Activated CD4-positive, CD25-positive, alpha-beta regulatory T cell treated with anti-CD3 and anti-CD28 coated beads, Interleukin-2, amount 50 U/mL, for 72 hours (primary cell): ENCODE measurements at regions not wholly inside any gene's neighbourhood (a gene's known extent, or its start where the extent isn't known, plus 50 kb on each side); places are given as distances from the start of the nearest gene placed in this dataset.

Experiments
- DNase-seq: peaks from one replicate; pipeline ENCODE4 v3.0.0; 2021

DNA sequence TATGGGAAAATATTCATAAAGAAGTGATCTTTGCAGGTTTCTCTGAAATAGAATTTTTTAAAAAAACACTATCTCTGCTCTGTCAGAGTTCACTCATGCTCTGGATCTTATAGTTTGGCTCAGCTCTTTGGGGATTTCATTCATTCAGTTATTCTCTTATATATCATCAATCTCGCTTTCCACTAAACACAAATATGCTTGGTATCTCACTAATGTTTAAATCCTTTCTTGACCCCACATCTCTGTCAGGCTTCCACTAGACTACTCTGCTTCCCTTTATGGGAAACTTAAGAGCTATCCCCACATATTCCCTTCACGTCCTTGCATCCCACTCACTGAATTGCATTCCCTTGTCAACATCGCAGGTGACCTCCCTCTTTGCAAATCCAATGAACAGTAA, 396.1 kb downstream of the ENC1 start:
- DNase-seq, result no peak

GRCh38 chr5:74243634-74244033, 396.9 kb downstream of the ENC1 start:
- no peak for DNase-seq

DNA sequence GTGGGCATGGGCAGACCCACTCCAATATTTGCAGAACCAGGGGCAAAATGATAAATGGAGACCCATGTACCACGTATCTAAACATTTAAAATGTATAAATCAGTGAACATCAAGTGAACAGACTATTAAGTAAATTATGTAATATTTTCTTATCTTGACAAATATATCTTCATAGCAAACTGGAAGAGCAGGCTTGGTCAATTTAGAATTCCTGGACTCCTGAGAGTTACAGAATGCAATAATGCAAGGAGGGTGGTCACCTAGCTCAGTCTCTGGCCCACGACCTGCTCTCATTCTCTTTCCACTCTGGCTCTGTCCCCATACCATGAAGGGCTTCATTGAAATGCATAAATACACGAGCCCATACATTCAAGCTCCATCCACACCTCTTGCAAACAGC, 398.0 kb downstream of the ENC1 start:
- DNase-seq, result no peak

DNA sequence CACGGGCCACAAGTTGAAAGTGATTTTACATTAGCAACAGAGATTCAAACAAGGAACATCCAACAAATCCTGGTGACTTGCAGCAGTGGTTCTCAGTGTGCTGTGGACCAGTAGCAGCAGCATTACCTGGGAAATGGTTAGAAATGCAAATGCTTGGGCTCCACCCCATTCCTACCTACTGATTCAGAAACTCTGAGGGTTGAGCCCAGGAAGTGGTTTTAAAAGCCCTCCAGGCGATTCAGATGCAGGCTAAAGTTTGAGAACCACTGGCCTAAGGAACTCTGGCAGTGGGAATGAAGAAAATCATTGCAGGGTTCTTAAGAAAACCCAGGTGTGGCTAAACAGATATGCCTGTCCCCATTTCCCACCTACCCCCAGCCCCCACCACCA, 398.8 kb downstream of the ENC1 start:
- DNase-seq, result no peak

DNA sequence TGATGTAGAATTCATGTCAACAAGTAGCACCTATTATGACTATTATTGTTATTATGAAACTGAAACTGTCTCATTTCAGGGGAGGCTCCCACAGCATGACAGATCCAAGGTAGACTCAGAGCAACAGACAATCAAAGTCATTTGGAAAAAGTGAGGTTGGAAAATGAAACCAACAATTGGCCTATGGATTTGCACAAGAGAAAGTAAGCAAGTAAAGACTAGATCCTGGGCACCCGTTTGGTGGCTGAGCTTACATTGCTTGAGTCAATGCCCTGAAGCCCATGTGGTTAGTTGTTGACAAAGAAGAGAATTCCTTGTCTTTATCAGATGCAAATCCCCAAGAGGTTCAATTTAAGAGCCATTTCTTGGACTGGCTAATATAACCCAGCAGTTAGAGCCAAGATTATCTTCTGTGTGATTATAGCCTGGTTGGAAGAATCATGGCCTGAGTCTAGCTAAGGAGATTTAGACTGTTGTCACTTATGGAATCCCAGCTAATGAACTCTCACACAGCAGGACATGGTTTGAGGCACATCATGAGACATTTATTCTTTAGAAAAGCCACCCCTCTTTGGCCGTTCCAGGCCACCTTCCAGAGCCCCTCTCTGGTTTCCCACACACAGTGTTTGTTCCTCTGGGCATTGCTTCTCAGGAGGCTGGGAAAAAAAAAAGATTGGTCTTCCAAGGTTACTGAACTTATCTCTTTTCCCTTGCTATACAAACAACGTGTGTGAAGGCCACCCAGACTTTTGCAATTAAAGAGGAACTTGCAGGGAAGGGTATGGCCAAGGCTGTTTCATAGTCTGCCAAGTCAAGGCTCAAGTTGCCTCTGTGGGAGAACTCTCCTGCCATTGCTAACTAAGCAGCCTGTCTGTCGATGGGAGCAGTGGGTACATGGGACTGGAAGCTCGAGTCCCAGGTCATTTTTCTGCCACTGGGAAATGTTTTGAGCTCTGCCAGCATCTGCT, 399.5 kb downstream of the ENC1 start:
- DNase-seq, result no peak

- no peak for DNase-seq
These were observed 401.3 kb downstream of the ENC1 start for GRCh38 chr5:74239261-74239660.

- no peak for DNase-seq
These were observed 402.9 kb downstream of the ENC1 start for GRCh38 chr5:74237571-74238145.

DNA sequence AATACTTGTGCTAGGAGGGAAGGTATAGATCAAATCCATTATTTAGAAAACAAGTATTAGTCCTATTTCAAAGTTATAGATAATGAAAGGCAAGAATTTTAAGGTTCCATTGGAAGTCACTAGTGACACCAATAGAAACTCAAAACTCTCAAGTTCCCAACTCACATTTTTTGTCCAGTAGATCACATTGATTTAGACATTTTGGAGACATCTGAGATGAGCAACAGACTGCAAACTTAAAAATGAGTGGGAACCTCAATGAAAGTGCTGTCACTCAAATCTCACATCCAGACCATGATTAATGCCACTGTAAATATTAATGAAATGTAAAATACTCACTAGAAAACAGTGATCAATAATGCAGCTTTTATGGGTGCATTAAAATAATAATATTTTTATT, 405.0 kb downstream of the ENC1 start:
- no peak for DNase-seq

GRCh38 chr5:74233571-74233970, 407.0 kb downstream of the ENC1 start:
- DNase-seq, result no peak

GRCh38 chr5:74233091-74233490, 407.4 kb downstream of the ENC1 start:
- DNase-seq, result no peak

DNA sequence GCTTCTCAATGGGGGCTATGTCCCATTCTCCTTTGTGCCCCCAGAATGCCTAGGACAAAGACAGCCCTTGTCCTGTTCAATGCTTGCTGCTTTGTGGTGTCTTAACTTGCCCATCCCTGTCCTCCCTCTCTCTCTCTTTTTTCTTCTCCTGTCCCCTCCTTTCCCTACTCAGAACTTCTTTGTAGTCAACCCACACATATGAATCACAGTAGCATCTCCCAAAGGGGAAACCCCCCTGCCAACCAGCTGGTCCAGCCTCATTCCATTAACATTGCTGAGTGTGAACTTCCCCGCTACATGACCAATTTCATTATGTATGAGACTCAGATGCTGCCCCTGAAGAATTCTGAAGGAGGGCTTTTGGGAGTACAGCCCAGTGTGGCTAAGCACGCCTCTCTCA, 408.3 kb downstream of the ENC1 start:
- DNase-seq, result no peak

DNA sequence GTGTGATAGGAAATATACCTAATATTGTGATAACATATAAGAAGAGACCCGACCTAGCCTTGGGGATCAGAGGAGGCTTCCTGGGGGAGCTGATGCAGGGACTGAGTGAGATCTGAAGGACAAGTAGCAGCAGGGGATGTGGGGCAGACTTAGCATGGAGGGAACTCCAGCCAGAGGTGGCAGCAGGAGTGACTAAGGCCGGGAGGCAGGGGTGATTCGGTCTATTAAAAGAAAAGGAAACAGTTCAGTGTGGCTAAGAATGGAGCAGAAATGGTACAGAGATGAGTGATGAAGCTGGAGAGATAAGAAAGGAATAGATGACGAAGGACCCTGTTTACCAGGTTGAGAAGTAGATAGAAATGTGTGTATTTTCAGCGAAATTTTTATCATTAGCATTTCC, 408.8 kb downstream of the ENC1 start:
- no peak for DNase-seq

DNA sequence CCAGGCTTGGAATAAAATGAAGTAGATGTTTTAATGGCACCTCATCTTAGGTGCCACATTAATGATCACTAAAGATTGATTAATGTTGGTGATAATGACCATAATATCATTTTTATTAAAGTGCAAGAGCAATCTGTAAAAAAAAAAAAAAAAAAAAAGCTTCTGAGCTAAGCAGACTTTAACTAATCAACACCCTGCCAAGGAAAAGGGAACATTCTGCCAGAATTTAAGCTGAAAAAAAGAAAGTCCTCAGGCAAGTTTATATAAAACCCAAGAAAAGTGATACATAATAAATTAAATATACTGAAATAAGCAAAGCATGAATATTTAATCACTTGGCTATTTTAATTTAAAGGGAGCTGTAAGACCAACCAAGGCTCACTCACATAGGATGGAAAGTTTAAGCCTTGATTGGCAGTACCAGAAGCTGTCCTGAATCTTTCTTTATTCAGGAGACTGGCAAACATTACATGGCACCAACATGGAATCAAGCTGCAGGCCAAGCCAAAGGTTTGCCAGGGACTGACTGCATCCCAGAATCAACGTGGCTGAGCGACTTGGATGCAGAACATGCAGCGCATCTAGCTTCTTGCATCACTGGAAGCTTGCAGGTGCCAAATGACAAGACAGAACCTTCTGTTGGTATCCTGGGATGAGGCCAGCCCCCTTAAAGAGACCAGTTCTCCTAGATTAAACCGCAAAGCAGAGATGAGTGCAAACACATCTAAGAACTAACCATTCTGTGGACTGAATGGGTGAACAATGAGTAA, 413.6 kb downstream of the ENC1 start:
- no peak for DNase-seq

DNA sequence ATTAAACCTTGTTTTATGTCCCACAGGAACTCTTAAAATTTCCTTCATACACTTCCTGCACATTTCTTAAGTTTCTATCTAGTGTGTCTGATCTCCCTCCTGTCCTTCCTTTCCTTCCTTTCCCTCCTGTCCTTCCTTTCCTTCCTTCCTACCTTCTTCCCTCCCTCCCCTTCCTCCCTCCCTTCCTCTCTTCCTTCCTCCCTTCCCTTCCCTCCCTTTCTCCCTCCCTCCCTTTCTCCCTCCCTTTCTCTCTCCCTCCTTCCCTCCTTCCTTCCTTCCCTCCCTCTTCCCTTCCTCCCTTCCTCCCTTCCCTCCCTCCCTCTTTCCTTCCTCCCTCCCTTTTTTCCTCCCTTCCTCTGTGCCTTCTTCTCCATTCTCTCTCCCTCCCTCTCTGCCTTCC, 414.9 kb downstream of the ENC1 start:
- DNase-seq, result no peak

GRCh38 chr5:74224331-74224730, 416.2 kb downstream of the ENC1 start:
- no peak for DNase-seq

- DNase-seq, result no peak
These were observed 417.7 kb downstream of the ENC1 start for GRCh38 chr5:74222806-74223205.

- DNase-seq, result no peak
These were observed 419.1 kb downstream of the ENC1 start for GRCh38 chr5:74221413-74221812.

GRCh38 chr5:74216012-74216411, 424.5 kb downstream of the ENC1 start:
- DNase-seq, result no peak

DNA sequence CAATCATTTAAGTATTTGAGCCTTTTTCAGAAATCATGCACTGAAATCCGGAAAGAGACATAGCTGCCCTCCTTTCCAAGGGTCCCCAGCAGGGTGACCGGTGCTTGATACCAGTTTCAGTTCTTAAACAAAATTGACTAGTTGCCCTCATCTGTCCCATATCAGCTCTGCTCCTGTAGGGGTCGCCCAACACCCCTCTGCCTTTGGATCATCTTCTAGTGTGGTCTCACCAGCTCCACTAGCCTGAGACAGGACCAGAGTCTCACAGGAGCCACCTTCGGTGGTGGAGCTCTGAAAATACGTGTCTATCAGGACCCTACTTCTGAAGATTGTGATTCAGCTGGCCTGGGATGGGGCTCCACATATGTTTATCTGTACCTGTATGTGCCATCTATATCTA, 428.2 kb downstream of the ENC1 start:
- DNase-seq, result no peak

DNA sequence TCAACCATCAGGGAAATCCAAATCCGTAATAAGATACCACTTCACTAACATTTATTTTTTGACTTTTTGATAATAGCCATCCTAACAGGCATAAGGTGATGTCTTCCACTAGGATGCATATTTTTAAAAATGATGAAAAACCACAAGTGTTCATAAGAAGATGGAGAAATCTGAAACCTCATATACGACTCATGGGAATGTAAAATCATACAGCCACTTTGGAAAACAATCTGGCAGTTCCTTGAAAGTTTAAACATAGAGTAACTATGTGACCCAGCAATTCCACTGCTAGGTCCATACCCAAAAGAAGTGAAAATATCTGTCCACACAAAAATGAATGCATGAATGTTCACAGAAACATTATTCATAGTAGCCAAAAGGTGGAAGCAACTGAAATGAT, 431.0 kb downstream of the ENC1 start:
- no peak for DNase-seq

DNA sequence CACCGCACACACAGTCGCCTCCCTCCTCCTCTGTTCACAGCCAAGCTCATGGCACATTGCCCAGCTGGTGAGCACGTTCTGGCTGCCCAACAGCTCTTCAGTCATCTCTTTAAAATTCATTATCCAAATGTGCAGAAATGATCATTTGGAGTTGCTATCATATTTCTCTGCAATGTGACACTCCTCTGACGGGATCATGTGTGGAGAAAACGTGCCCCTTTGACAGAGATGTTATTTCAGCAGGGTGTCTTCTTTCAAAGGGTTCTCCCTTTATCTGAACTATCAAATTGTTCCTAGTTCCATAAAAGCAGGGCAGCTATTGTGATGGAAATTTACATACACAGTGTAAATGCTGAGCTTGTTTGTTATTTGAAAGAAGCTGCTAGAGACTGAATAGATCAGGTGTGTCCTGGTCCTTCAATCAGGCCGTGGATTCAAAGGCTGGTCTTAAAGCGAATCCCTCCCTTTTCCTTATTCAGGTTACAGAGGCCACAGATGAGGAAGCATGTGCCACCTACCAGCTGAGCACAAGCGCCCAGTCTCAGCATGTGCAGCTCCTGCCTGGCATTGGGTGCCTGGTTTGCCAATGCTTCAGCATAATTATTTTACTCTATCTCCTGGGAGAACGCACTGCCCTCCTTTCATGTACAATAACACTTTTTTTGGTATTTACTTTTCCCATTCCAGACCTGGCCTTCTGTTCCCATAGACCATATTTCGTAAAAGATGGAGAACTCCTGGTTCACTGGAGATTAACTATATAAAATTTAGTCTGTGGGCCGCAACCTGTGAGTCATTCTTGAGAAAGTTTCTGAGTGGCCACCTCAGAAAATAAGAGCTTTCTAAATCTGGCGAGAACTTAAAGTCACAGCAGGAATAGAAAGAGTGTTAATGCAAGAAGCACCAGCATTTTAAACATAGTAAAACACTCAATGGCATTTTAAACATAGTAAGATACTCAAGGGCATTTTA, 433.7 kb downstream of the ENC1 start:
- no peak for DNase-seq

DNA sequence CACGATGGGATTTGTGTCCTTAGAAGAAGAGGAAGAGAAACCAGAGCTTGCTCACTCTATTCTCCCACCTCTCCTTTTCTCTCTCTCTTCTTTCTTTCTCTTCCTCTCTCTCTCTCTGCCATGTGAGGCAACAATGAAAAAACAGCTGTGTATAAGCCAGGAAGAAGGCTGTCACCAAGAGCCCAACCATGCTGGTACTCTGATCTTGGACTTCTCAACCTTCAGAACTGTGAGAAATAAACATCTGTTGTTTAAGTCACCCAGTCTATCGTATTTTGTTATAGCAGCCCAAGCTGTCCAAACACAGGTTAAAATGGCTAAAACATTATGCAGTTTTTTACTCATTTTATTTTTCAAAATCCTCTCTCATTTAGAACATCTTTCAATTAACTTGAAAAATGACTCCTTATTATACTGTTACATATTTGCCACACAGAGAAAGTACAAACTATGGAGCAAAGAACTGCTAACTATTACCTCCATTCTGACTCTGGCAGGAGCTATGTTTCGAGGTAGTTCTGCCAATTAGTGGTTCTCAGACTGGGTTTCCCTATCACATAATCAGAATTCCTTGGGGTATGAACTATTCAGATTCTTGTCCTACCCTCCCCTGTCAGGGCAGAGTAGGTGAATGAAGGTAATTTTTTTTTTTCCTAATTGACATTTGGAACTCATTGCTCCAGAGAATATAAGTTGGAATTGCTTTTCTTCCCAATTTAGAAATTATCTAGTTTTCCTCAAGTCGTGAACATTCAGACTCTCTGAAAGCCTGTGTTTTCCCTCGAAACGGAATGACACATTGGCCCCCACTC, 434.6 kb downstream of the ENC1 start:
- no peak for DNase-seq
